ENCODE measurements at regions not wholly inside any gene's neighbourhood (a gene's known extent, or its start where the extent isn't known, plus 50 kb on each side); places are given as distances from the start of the nearest gene placed in this dataset.

- ATAC-seq = no peak
- TF ChIP-seq OSR1 (CRISPR knock-in tag; IDR thresholded peaks at IDR 0.05) = no peak
- TF ChIP-seq CSDC2 (CRISPR knock-in tag; IDR thresholded peaks at IDR 0.05) = no peak
- no peak for TF ChIP-seq ZNF8 (CRISPR knock-in tag; IDR thresholded peaks at IDR 0.05)
- no peak for TF ChIP-seq ESRRG (CRISPR knock-in tag; IDR thresholded peaks at IDR 0.05)
- no peak for TF ChIP-seq TOX (CRISPR knock-in tag; IDR thresholded peaks at IDR 0.05; ENCODE audit: borderline replicate concordance)
- TF ChIP-seq SNAI2 (CRISPR knock-in tag; IDR thresholded peaks at IDR 0.05) = no peak
- no peak for TF ChIP-seq ZFP30 (CRISPR knock-in tag; IDR thresholded peaks at IDR 0.05)
- TF ChIP-seq ZC3H10 (CRISPR knock-in tag; IDR thresholded peaks at IDR 0.05) = no peak
- TF ChIP-seq ZNF565 (CRISPR knock-in tag; conservative IDR thresholded peaks at IDR 0.05; ENCODE audit: low read depth) = no peak
- no peak for TF ChIP-seq CREB5 (CRISPR knock-in tag; IDR thresholded peaks at IDR 0.05; ENCODE audit: low read depth)
- TF ChIP-seq PATZ1 (CRISPR knock-in tag; IDR thresholded peaks at IDR 0.05; ENCODE audit: borderline replicate concordance) = no peak
- no peak for TF ChIP-seq ARNTL (CRISPR knock-in tag; IDR thresholded peaks at IDR 0.05; ENCODE audit: borderline replicate concordance, low read depth)
- TF ChIP-seq PPARA (CRISPR knock-in tag; IDR thresholded peaks at IDR 0.05; ENCODE audit: borderline replicate concordance) = no peak
- TF ChIP-seq BACH2 (CRISPR knock-in tag; IDR thresholded peaks at IDR 0.05; ENCODE audit: borderline replicate concordance) = no peak
- no peak for TF ChIP-seq ISL1 (CRISPR knock-in tag; IDR thresholded peaks at IDR 0.05)
- no peak for TF ChIP-seq GLIS3 (CRISPR knock-in tag; IDR thresholded peaks at IDR 0.05)
Measured at GRCh38 chr2:2762913-2763312, 431.8 kb upstream of the MYT1L start.

GRCh38 chr2:2762166-2762908, 431.3 kb upstream of the MYT1L start:
- no peak for ATAC-seq
- TF ChIP-seq ZFP3 (CRISPR knock-in tag; IDR thresholded peaks at IDR 0.05) (no peak), PPARA (CRISPR knock-in tag; IDR thresholded peaks at IDR 0.05; ENCODE audit: borderline replicate concordance) (no peak), ZNF8 (CRISPR knock-in tag; IDR thresholded peaks at IDR 0.05) (no peak), TOX (CRISPR knock-in tag; IDR thresholded peaks at IDR 0.05; ENCODE audit: borderline replicate concordance) (no peak), ZFP30 (CRISPR knock-in tag; IDR thresholded peaks at IDR 0.05) (no peak), TCF4 (CRISPR knock-in tag; IDR thresholded peaks at IDR 0.05; ENCODE audit: borderline replicate concordance) (no peak), TSHZ2 (CRISPR knock-in tag; IDR thresholded peaks at IDR 0.05) (no peak), OSR1 (CRISPR knock-in tag; IDR thresholded peaks at IDR 0.05) (no peak), ISL1 (CRISPR knock-in tag; IDR thresholded peaks at IDR 0.05) (no peak), BACH2 (CRISPR knock-in tag; IDR thresholded peaks at IDR 0.05; ENCODE audit: borderline replicate concordance) (no peak), POU6F1 (CRISPR knock-in tag; IDR thresholded peaks at IDR 0.05; ENCODE audit: borderline replicate concordance, low read depth) (no peak), ZNF70 (CRISPR knock-in tag; IDR thresholded peaks at IDR 0.05) (no peak), ESRRG (CRISPR knock-in tag; IDR thresholded peaks at IDR 0.05) (no peak), GLIS3 (CRISPR knock-in tag; IDR thresholded peaks at IDR 0.05) (no peak), ARNTL (CRISPR knock-in tag; IDR thresholded peaks at IDR 0.05; ENCODE audit: borderline replicate concordance, low read depth) (no peak)

- no peak for ATAC-seq
- no peak for TF ChIP-seq BACH2 (CRISPR knock-in tag; IDR thresholded peaks at IDR 0.05; ENCODE audit: borderline replicate concordance)
- no peak for TF ChIP-seq GLIS3 (CRISPR knock-in tag; IDR thresholded peaks at IDR 0.05)
- TF ChIP-seq ZNF565 (CRISPR knock-in tag; conservative IDR thresholded peaks at IDR 0.05; ENCODE audit: low read depth) = no peak
- no peak for TF ChIP-seq TSHZ2 (CRISPR knock-in tag; IDR thresholded peaks at IDR 0.05)
- TF ChIP-seq ZFP3 (CRISPR knock-in tag; IDR thresholded peaks at IDR 0.05) = no peak
- TF ChIP-seq OSR1 (CRISPR knock-in tag; IDR thresholded peaks at IDR 0.05) = no peak
- TF ChIP-seq PATZ1 (CRISPR knock-in tag; IDR thresholded peaks at IDR 0.05; ENCODE audit: borderline replicate concordance) = no peak
- TF ChIP-seq ZNF8 (CRISPR knock-in tag; IDR thresholded peaks at IDR 0.05) = no peak
- TF ChIP-seq SNAI2 (CRISPR knock-in tag; IDR thresholded peaks at IDR 0.05) = no peak
- no peak for TF ChIP-seq ZFP30 (CRISPR knock-in tag; IDR thresholded peaks at IDR 0.05)
Measured at GRCh38 chr2:2758793-2759367, 427.8 kb upstream of the MYT1L start.

All from SK-N-SH treated with all-trans-retinoic acid at 6 μM for 48 hours (cell line).